Stomach (tissue), 8 donors: ENCODE measurements at regions not wholly inside any gene's neighbourhood (a gene's known extent, or its start where the extent isn't known, plus 50 kb on each side); places are given as distances from the start of the nearest gene placed in this dataset.

Experiments used
- DNase-seq, 2 donors: peaks; one replicate each; pipeline versions ENCODE4 v3.0.0 to v3.0.0-alpha.2; 2013 to 2019
- H3K27ac ChIP-seq, 5 donors: fragments of 200-600 bp in 4 of 5; sonication (generic) in 4 of 5; one replicate each; pipeline ENCODE4 v1.5.1; 2013 to 2019; ENCODE audit warnings: mild to moderate bottlenecking in 1 of 5, moderate library complexity in 1 of 5
- H3K27me3 ChIP-seq, 3 donors: fragments of 200-600 bp; sonication (generic); one replicate each; pipeline ENCODE4 v1.5.1; 2017 to 2019; ENCODE audit warnings: mixed run types in 1 of 3
- H3K36me3 ChIP-seq, 4 donors: fragments of 200-600 bp; sonication (generic); 1 replicate in 3 of 4; 2 replicates in 1 of 4; pipeline ENCODE4 v1.5.1; 2016 to 2019
- H3K4me1 ChIP-seq, 4 donors: fragments of 200-600 bp; sonication (generic); one replicate each; pipeline ENCODE4 v1.5.1; 2016 to 2019
- H3K4me3 ChIP-seq, 4 donors: fragments of 200-600 bp; sonication (generic) in 3 of 4; one replicate each; pipeline ENCODE4 v1.5.1; 2016 to 2019; ENCODE audit warnings: mild to moderate bottlenecking in 1 of 4
- H3K9me3 ChIP-seq, 4 donors: fragments of 200-600 bp; sonication (generic); one replicate each; pipeline ENCODE4 v1.5.1; 2016 to 2019
- CTCF ChIP-seq, 7 experiments: fragments of 450-650 bp in 4 of 7; fragments of 200-600 bp in 3 of 7; sonication (generic) in 3 of 7; IDR thresholded peaks; one replicate each; pipeline ENCODE4 v1.5.1; 2016 to 2019; ENCODE audit warnings: antibody characterized with exemption in 7 of 7, control low read depth in 2 of 7, mild to moderate bottlenecking in 1 of 7
- EP300 ChIP-seq: sonication (generic); formaldehyde crosslinking; IDR thresholded peaks from one replicate; pipeline ENCODE4 v1.6.1; 2017; ENCODE audit warnings: antibody characterized with exemption
- POLR2A ChIP-seq, 4 donors: fragments of 450-650 bp; IDR thresholded peaks; one replicate each; pipeline ENCODE4 v1.6.1; 2016; ENCODE audit warnings: antibody characterized with exemption in 4 of 4, control low read depth in 2 of 4, mild to moderate bottlenecking in 1 of 4, moderate library complexity in 1 of 4
- POLR2AphosphoS5 ChIP-seq, 3 donors: sonication (generic); formaldehyde crosslinking; IDR thresholded peaks; one replicate each; pipeline ENCODE4 v1.6.1; 2016; ENCODE audit warnings: antibody characterized with exemption in 3 of 3
- WGBS, 5 donors: extraction: QIAGEN DNeasy Blood & Tissue Kit in 3 of 5; methylation state at CpG; one replicate each; pipeline versions ENCODE4 v1.1.5 to v1.1.7; 2013 to 2018; 5-methylcytosine and 5-hydroxymethylcytosine counted together
- intact Hi-C: fragments of 100-400 bp; cut with DNase I; formaldehyde crosslinking; loops from one replicate; pipeline ENCODE4 v1.15.1; 2023; ENCODE audit warnings: low total_unique reads
- donor health status: healthy with polysubstance abuse.
- donor health status: Bipolar disorder and iron deficiency.
- donor health status: healthy.

- Histone ChIP-seq H3K27ac (no peak overlapping the region), H3K27me3 (no peaks in the 10 kb centered on the region), H3K4me1 (no peaks in the 10 kb centered on the region), H3K9me3 (peaks cover 0 to 11% (median 4%) of the 10 kb centered on the region in 4 donors), H3K4me3 (no peak overlapping the region), H3K36me3 (no peaks in the 10 kb centered on the region)
- no peak for TF ChIP-seq POLR2A (IDR thresholded peaks at IDR 0.05)
- TF ChIP-seq CTCF (IDR thresholded peaks at IDR 0.05): no peak
- no peak for TF ChIP-seq POLR2AphosphoS5 (IDR thresholded peaks at IDR 0.05)
- no peak for TF ChIP-seq EP300
- WGBS, 5 donors: 77 to 87% (median 84%) methylated on average over 5 of the region's 5 CpGs
- intact Hi-C loops: no loop called here
- no peak for DNase-seq
Measured at GRCh38 chr4:126136922-126137781, 822.4 kb downstream of the FAT4 start.

- no peak overlapping the region for H3K4me3 ChIP-seq
- no peaks in the 10 kb centered on the region for H3K36me3 ChIP-seq
- no peaks in the 10 kb centered on the region for H3K4me1 ChIP-seq
- no peak for DNase-seq
- no peaks in the 10 kb centered on the region for H3K27me3 ChIP-seq
- no peak overlapping the region for H3K27ac ChIP-seq
- peaks cover 0 to 11% (median 4%) of the 10 kb centered on the region in 4 donors for H3K9me3 ChIP-seq
- intact Hi-C loops: no loop called here
- TF ChIP-seq EP300 (no peak), POLR2AphosphoS5 (IDR thresholded peaks at IDR 0.05) (no peak), POLR2A (IDR thresholded peaks at IDR 0.05) (no peak), CTCF (IDR thresholded peaks at IDR 0.05) (no peak)
Measured at GRCh38 chr4:126137782-126138170, 823.0 kb downstream of the FAT4 start.

GRCh38 chr4:126144543-126145237, 829.9 kb downstream of the FAT4 start:
- DNase-seq: no peak
- H3K4me1 ChIP-seq: no peaks in the 10 kb centered on the region
- TF ChIP-seq EP300: no peak
- no peak for TF ChIP-seq CTCF (IDR thresholded peaks at IDR 0.05)
- no peak for TF ChIP-seq POLR2AphosphoS5 (IDR thresholded peaks at IDR 0.05)
- no peak for TF ChIP-seq POLR2A (IDR thresholded peaks at IDR 0.05)
- H3K36me3 ChIP-seq: no peaks in the 10 kb centered on the region
- H3K4me3 ChIP-seq: no peak overlapping the region
- intact Hi-C loops: no loop called here
- H3K27ac ChIP-seq: no peak overlapping the region
- 84 to 93% (median 90%) methylated on average over 1 of the region's 1 CpG for WGBS, 5 donors
- no peaks in the 10 kb centered on the region for H3K27me3 ChIP-seq
- no peaks in the 10 kb centered on the region for H3K9me3 ChIP-seq

GRCh38 chr4:126168484-126168883, 853.7 kb downstream of the FAT4 start:
- no peak overlapping the region for H3K4me3 ChIP-seq
- no peaks in the 10 kb centered on the region for H3K9me3 ChIP-seq
- no peaks in the 10 kb centered on the region for H3K36me3 ChIP-seq
- TF ChIP-seq EP300: no peak
- TF ChIP-seq POLR2AphosphoS5 (IDR thresholded peaks at IDR 0.05): no peak
- no peak for TF ChIP-seq CTCF (IDR thresholded peaks at IDR 0.05)
- no peak for TF ChIP-seq POLR2A (IDR thresholded peaks at IDR 0.05)
- no peak overlapping the region for H3K27ac ChIP-seq
- WGBS, 5 donors: 0 to 71% (median 50%) methylated on average over 1 of the region's 1 CpG
- H3K4me1 ChIP-seq: no peaks in the 10 kb centered on the region
- no peak for DNase-seq
- H3K27me3 ChIP-seq: no peaks in the 10 kb centered on the region
- intact Hi-C loops: no loop called here
